ENCODE measurements at regions not wholly inside any gene's neighbourhood (a gene's known extent, or its start where the extent isn't known, plus 50 kb on each side); places are given as distances from the start of the nearest gene placed in this dataset.

GRCh38 chr4:97252615-97253154 lies 890.6 kb downstream of the STPG2 start:
- TF ChIP-seq CTCF (IDR thresholded peaks at IDR 0.05; ENCODE audit: low read depth, low read length, missing input control) (no peak), NR2F2 (IDR thresholded peaks at IDR 0.05) (no peak), JUND (IDR thresholded peaks at IDR 0.05) (no peak), MAX (IDR thresholded peaks at IDR 0.05) (no peak), FOXA2 (IDR thresholded peaks at IDR 0.05) (no peak), RXRA (IDR thresholded peaks at IDR 0.05) (no peak), SP1 (IDR thresholded peaks at IDR 0.05) (no peak), TAF1 (conservative IDR thresholded peaks at IDR 0.05) (no peak), HNF4G (IDR thresholded peaks at IDR 0.05) (no peak), EGR1 (IDR thresholded peaks at IDR 0.05; ENCODE audit: low read depth in 2 of 2) (no peak), REST (IDR thresholded peaks at IDR 0.05) (no peak), YY1 (IDR thresholded peaks at IDR 0.05) (no peak), FOXA1 (IDR thresholded peaks at IDR 0.05) (no peak), ATF3 (IDR thresholded peaks at IDR 0.05) (no peak), RAD21 (IDR thresholded peaks at IDR 0.05) (no peak), ZBTB33 (IDR thresholded peaks at IDR 0.05) (no peak), GABPA (IDR thresholded peaks at IDR 0.05 in 1 of 2, conservative IDR thresholded peaks at IDR 0.05 in 1 of 2) (no peak)
- Histone ChIP-seq H3K9ac (ENCODE audit: low read depth in 1 of 2, low read length in 2 of 2) (no peak overlapping the region), H3K27ac (ENCODE audit: low read depth in 1 of 2, low read length in 2 of 2) (no peak overlapping the region), H3K4me3 (ENCODE audit: low read depth in 1 of 3, low read length in 3 of 3) (no peak overlapping the region), H3K27me3 (ENCODE audit: control insufficient read depth in 4 of 4, insufficient read depth in 4 of 4, low read length in 3 of 4) (no peaks in the 10 kb centered on the region), H3K36me3 (ENCODE audit: control insufficient read depth in 4 of 4, insufficient read depth in 3 of 4, low read depth in 1 of 4, low read length in 3 of 4) (no peaks in the 10 kb centered on the region), H3K9me3 (ENCODE audit: control insufficient read depth in 4 of 4, low read length in 3 of 4) (no peaks in the 10 kb centered on the region), H3K4me1 (ENCODE audit: control insufficient read depth in 4 of 4, insufficient read depth in 4 of 4, low read length in 3 of 4) (no peaks in the 10 kb centered on the region)
- 40% methylated on average over 1 of the region's 1 CpG for WGBS
- no peak for DNase-seq (ENCODE audit: low spot score)

Data from liver (tissue), 8 donors.